ENCODE measurements at regions not wholly inside any gene's neighbourhood (a gene's known extent, or its start where the extent isn't known, plus 50 kb on each side); places are given as distances from the start of the nearest gene placed in this dataset.
"Not testable (repeated sequence)": the region's sequence is repeated elsewhere in the genome, so short reads cannot be mapped to it uniquely, and the experiment has no call there.

- not testable (repeated sequence) for DNase-seq
Observed at GRCh38 chr1:83455753-83456152, 543.2 kb downstream of the TTLL7 start.

- not testable (repeated sequence) for DNase-seq
Observed at GRCh38 chr1:83445873-83446272, 553.1 kb downstream of the TTLL7 start.

- DNase-seq, result not testable (repeated sequence)
Observed at GRCh38 chr1:83442412-83442811, 556.5 kb downstream of the TTLL7 start.

GRCh38 chr1:83440586-83440985, 558.3 kb downstream of the TTLL7 start:
- DNase-seq, result not testable (repeated sequence)

- not testable (repeated sequence) for DNase-seq
Observed at GRCh38 chr1:83440021-83440420, 558.9 kb downstream of the TTLL7 start.

GRCh38 chr1:83438316-83438715, 560.6 kb downstream of the TTLL7 start:
- DNase-seq, result not testable (repeated sequence)

- not testable (repeated sequence) for DNase-seq
Observed at GRCh38 chr1:83435336-83435735, 563.6 kb downstream of the TTLL7 start.

- not testable (repeated sequence) for DNase-seq
Observed at GRCh38 chr1:83427566-83427965, 571.4 kb downstream of the TTLL7 start.

- not testable (repeated sequence) for DNase-seq
Observed at GRCh38 chr1:83423382-83423781, 575.5 kb downstream of the TTLL7 start.

GRCh38 chr1:83418558-83418957, 580.4 kb downstream of the TTLL7 start:
- no peak for DNase-seq

- not testable (repeated sequence) for DNase-seq
Observed at GRCh38 chr1:83413839-83414107, 585.2 kb downstream of the TTLL7 start.

- not testable (repeated sequence) for DNase-seq
Observed at GRCh38 chr1:83410746-83411413, 588.1 kb downstream of the TTLL7 start.

GRCh38 chr1:83406693-83407371, 592.1 kb downstream of the TTLL7 start:
- not testable (repeated sequence) for DNase-seq

- DNase-seq, result not testable (repeated sequence)
Observed at GRCh38 chr1:83405789-83406188, 593.1 kb downstream of the TTLL7 start.

GRCh38 chr1:83403500-83403899, 595.4 kb downstream of the TTLL7 start:
- DNase-seq, result not testable (repeated sequence)

- DNase-seq, result not testable (repeated sequence)
Observed at GRCh38 chr1:83401146-83401545, 597.8 kb downstream of the TTLL7 start.

- DNase-seq, result not testable (repeated sequence)
Observed at GRCh38 chr1:83400173-83400572, 598.8 kb downstream of the TTLL7 start.

- not testable (repeated sequence) for DNase-seq
Observed at GRCh38 chr1:83398125-83398524, 600.8 kb downstream of the TTLL7 start.

- not testable (repeated sequence) for DNase-seq
Observed at GRCh38 chr1:83395130-83395529, 603.8 kb downstream of the TTLL7 start.

GRCh38 chr1:83386946-83387345, 612.0 kb downstream of the TTLL7 start:
- DNase-seq, result not testable (repeated sequence)

- DNase-seq, result not testable (repeated sequence)
Observed at GRCh38 chr1:83383107-83383506, 615.8 kb downstream of the TTLL7 start.

- DNase-seq, result not testable (repeated sequence)
Observed at GRCh38 chr1:83373018-83373417, 625.9 kb downstream of the TTLL7 start.

GRCh38 chr1:83369853-83370252, 629.1 kb downstream of the TTLL7 start:
- not testable (repeated sequence) for DNase-seq

- DNase-seq, result not testable (repeated sequence)
Observed at GRCh38 chr1:83365320-83365719, 633.6 kb downstream of the TTLL7 start.
